ENCODE measurements at regions not wholly inside any gene's neighbourhood (a gene's known extent, or its start where the extent isn't known, plus 50 kb on each side); places are given as distances from the start of the nearest gene placed in this dataset.

DNA sequence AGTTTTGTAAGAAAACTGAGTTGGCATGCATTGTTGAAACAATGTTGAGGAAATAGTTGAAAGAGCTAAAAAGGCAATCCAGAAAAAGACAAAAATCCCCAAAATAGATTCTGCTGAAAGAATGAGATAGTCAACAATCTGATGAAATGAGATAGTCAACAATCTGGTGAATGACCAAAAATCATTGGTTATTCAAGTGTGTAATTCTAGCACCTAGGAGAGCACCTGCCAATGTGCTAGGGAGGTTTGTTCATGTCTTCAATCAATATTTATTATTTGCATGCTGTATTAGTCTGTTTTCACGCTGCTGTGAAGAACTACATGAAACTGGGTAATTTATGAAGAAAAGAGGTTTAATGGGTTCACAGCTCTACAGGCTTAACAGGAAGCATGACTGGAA lies 307.1 kb upstream of the HSF2 start:
- TF ChIP-seq, protein P1, sequence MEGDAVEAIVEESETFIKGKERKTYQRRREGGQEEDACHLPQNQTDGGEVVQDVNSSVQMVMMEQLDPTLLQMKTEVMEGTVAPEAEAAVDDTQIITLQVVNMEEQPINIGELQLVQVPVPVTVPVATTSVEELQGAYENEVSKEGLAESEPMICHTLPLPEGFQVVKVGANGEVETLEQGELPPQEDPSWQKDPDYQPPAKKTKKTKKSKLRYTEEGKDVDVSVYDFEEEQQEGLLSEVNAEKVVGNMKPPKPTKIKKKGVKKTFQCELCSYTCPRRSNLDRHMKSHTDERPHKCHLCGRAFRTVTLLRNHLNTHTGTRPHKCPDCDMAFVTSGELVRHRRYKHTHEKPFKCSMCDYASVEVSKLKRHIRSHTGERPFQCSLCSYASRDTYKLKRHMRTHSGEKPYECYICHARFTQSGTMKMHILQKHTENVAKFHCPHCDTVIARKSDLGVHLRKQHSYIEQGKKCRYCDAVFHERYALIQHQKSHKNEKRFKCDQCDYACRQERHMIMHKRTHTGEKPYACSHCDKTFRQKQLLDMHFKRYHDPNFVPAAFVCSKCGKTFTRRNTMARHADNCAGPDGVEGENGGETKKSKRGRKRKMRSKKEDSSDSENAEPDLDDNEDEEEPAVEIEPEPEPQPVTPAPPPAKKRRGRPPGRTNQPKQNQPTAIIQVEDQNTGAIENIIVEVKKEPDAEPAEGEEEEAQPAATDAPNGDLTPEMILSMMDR (IDR thresholded peaks at IDR 0.05), result no peak
- TF ChIP-seq ZFX (IDR thresholded peaks at IDR 0.05; ENCODE audit: borderline replicate concordance), result no peak
